Nephron progenitor cell (in vitro differentiated cells): ENCODE measurements at regions not wholly inside any gene's neighbourhood (a gene's known extent, or its start where the extent isn't known, plus 50 kb on each side); places are given as distances from the start of the nearest gene placed in this dataset.
A peak's percentile ranks its signal among the peaks of the same experiment; 100 is the strongest.

Experiments
- DNase-seq: peaks from one replicate; pipeline ENCODE4 v3.0.0; 2021
- H3K27ac Mint-ChIP-seq: 2 replicates; pipeline ENCODE4 v1.8.0; 2021; ENCODE audit warnings: mild to moderate bottlenecking, moderate library complexity, mixed read lengths
- H3K27me3 Mint-ChIP-seq: 2 replicates; pipeline ENCODE4 v1.8.0; 2021; ENCODE audit warnings: mild to moderate bottlenecking, low read depth, mixed read lengths; ENCODE audit not compliant: poor library complexity
- H3K36me3 Mint-ChIP-seq: 2 replicates; pipeline ENCODE4 v1.8.0; 2021; ENCODE audit warnings: low read depth, mixed read lengths
- H3K4me1 Mint-ChIP-seq: 2 replicates; pipeline ENCODE4 v1.8.0; 2021; ENCODE audit warnings: mixed read lengths
- H3K4me3 Mint-ChIP-seq: 2 replicates; pipeline ENCODE4 v1.8.0; 2021; ENCODE audit warnings: mild to moderate bottlenecking, moderate library complexity, mixed read lengths
- H3K9me3 Mint-ChIP-seq: 2 replicates; pipeline ENCODE4 v1.8.0; 2021; ENCODE audit warnings: mild to moderate bottlenecking, moderate library complexity, mixed read lengths
- TF ChIP-seq, protein P1 (sequence below): fragments of 200-600 bp; sonication (generic); IDR thresholded peaks from 2 replicates; pipeline ENCODE4 v1.5.0; 2021; ENCODE audit warnings: antibody characterized with exemption

DNA sequence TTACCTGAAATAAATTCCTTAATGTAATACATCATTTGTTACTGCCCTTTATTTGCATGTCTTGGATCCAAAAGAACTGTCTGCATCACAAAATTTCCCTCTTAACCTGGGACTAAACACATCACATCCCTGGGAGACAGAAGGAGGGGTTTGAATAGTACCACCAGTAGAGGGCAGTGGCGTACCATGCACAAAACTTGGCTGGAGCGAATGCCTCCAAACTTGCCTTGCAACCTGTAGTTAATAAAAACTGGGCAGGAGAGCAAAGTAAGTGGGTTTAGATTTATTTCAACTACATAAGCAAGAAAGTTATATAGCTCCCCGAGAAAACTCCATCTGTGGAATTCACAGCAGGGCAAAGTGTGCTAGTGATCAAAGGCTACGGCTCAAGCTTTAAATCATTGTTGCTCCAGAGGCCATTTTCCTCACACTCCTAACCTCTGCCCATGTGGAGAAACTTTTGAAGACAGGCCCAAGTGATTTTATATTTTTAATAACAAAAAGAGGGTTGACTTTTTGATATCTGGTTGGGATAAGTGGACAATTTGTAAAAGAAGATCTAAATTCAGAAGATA, 1176.7 kb upstream of the SEL1L start:
- TF ChIP-seq, protein P1, sequence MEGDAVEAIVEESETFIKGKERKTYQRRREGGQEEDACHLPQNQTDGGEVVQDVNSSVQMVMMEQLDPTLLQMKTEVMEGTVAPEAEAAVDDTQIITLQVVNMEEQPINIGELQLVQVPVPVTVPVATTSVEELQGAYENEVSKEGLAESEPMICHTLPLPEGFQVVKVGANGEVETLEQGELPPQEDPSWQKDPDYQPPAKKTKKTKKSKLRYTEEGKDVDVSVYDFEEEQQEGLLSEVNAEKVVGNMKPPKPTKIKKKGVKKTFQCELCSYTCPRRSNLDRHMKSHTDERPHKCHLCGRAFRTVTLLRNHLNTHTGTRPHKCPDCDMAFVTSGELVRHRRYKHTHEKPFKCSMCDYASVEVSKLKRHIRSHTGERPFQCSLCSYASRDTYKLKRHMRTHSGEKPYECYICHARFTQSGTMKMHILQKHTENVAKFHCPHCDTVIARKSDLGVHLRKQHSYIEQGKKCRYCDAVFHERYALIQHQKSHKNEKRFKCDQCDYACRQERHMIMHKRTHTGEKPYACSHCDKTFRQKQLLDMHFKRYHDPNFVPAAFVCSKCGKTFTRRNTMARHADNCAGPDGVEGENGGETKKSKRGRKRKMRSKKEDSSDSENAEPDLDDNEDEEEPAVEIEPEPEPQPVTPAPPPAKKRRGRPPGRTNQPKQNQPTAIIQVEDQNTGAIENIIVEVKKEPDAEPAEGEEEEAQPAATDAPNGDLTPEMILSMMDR: peak; percentile 88
- peak; percentile 78 for DNase-seq
- H3K4me3 Mint-ChIP-seq: no peak overlapping the region
- no peak overlapping the region for H3K27ac Mint-ChIP-seq
- peaks cover 24% of the 10 kb centered on the region for H3K36me3 Mint-ChIP-seq
- H3K4me1 Mint-ChIP-seq: peaks cover 4% of the 10 kb centered on the region
- peaks cover 5% of the 10 kb centered on the region for H3K27me3 Mint-ChIP-seq
- H3K9me3 Mint-ChIP-seq: peaks cover 12% of the 10 kb centered on the region

DNA sequence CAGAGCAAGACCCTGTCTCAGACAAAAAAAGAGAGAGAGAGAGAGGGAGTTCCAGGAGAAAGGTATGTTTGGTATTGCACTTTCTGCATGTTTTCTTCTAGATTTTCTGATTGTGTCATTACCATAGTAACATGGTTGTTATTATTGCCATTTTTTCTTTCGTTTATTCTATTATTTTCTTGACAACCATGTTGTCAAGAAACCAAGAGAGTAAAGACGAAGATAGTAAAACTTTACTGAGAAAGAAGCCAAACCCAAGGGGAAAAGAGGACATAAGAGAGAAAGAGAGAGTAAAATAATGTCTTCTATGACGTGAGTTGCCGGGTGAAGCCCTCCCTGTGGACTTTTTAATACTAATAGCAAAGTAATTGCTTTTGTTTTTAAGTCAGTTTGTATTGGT, 1186.0 kb upstream of the SEL1L start:
- H3K27ac Mint-ChIP-seq: no peak overlapping the region
- no peak overlapping the region for H3K4me3 Mint-ChIP-seq
- TF ChIP-seq, protein P1: no peak
- H3K4me1 Mint-ChIP-seq: peaks cover 9% of the 10 kb centered on the region
- H3K9me3 Mint-ChIP-seq: no peaks in the 10 kb centered on the region
- no peak for DNase-seq
- no peaks in the 10 kb centered on the region for H3K27me3 Mint-ChIP-seq
- no peaks in the 10 kb centered on the region for H3K36me3 Mint-ChIP-seq

DNA sequence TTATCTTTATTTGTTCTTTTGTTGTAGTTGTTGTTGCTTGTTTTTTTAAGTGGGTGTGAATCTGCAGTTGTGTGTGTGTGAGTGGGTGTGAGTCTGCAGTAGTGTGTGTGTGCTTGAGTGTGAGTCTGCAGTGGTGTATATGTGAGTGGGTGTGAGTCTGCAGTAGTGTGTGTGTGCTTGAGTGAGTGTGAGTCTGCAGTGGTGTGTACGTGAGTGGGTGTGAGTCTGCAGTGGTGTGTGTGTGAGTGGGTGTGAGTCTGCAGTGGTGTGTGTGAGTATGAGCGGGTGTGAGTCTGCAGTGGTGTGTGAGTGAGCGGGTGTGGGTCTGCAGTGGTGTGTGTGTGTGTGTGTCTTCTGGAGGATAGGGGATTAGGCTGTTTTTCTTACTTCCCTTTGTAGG, 1186.8 kb upstream of the SEL1L start:
- no peak for DNase-seq
- TF ChIP-seq, protein P1: no peak
- Mint-ChIP-seq H3K4me3 (no peak overlapping the region), H3K27me3 (no peaks in the 10 kb centered on the region), H3K9me3 (no peaks in the 10 kb centered on the region), H3K4me1 (peaks cover 9% of the 10 kb centered on the region), H3K27ac (peak overlapping the region; percentile 34), H3K36me3 (no peaks in the 10 kb centered on the region)

DNA sequence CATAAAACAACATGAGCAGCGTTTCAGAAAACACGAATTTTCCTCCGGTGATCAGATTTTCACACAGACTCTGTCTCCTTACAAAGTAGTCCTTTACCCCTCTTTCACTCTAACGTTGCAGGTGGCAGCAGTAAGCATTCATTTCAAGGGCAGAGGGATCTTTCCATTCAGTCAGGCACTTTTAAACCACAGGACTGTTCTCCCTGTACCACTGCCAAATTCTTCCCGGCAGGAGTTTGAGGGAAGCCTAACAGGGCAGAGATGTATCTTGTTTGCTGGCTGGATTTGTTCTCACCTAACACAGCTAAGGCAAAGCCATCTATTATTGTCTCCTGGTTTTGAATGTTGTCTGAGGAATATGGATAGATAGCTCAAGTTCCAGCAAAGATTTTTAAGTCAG, 1187.3 kb upstream of the SEL1L start:
- H3K27me3 Mint-ChIP-seq: no peaks in the 10 kb centered on the region
- peaks cover 9% of the 10 kb centered on the region for H3K4me1 Mint-ChIP-seq
- H3K27ac Mint-ChIP-seq: peak overlapping the region; percentile 81
- TF ChIP-seq, protein P1: no peak
- H3K36me3 Mint-ChIP-seq: no peaks in the 10 kb centered on the region
- H3K9me3 Mint-ChIP-seq: no peaks in the 10 kb centered on the region
- no peak for DNase-seq
- H3K4me3 Mint-ChIP-seq: no peak overlapping the region

DNA sequence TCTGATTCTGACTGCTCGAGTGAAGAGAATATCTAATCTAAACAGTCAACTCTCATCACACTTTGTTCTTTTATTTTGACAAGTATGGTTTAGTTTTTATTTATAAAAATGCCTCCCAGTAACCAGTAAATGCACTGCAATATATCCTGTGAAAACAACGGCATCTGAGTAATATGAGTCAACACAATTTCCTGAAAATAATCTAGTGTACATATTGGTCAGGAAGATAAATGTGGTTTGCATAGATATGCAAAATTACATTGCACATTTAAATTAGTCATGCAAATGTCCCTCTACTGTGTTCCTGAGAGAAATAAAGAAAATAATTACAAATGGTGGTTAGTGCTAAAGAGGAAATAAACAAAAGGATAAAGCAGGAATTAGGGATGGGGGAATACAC, 1190.7 kb upstream of the SEL1L start:
- Mint-ChIP-seq H3K4me1 (peaks cover 9% of the 10 kb centered on the region), H3K36me3 (no peaks in the 10 kb centered on the region), H3K9me3 (no peaks in the 10 kb centered on the region), H3K4me3 (no peak overlapping the region), H3K27me3 (no peaks in the 10 kb centered on the region), H3K27ac (no peak overlapping the region)
- TF ChIP-seq, protein P1: no peak
- DNase-seq: no peak

DNA sequence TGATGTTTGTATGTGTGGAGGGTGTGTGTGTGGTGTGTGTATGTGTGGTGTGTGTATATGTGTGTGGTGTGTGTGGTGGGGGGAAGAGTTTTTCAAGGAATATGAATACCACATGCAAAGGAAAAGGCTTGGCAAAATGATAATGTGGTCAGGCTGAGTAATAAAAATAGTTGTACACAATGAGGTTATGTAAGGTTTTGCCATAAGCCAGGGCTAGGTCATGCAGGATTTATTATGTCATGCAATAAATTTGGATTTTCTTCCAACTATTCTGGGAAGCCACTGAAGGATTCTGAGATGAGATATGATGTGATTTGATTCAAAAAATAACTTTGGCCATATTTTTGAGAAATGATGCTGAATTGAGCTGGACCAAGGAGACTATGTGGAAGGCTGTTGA, 1191.6 kb upstream of the SEL1L start:
- H3K9me3 Mint-ChIP-seq: no peaks in the 10 kb centered on the region
- H3K27me3 Mint-ChIP-seq: no peaks in the 10 kb centered on the region
- no peak overlapping the region for H3K4me3 Mint-ChIP-seq
- TF ChIP-seq, protein P1: no peak
- no peak for DNase-seq
- no peak overlapping the region for H3K27ac Mint-ChIP-seq
- H3K4me1 Mint-ChIP-seq: peaks cover 5% of the 10 kb centered on the region
- H3K36me3 Mint-ChIP-seq: no peaks in the 10 kb centered on the region
